ENCODE measurements at regions not wholly inside any gene's neighbourhood (a gene's known extent, or its start where the extent isn't known, plus 50 kb on each side); places are given as distances from the start of the nearest gene placed in this dataset.
"Not testable (repeated sequence)": the region's sequence is repeated elsewhere in the genome, so short reads cannot be mapped to it uniquely, and the experiment has no call there.

DNA sequence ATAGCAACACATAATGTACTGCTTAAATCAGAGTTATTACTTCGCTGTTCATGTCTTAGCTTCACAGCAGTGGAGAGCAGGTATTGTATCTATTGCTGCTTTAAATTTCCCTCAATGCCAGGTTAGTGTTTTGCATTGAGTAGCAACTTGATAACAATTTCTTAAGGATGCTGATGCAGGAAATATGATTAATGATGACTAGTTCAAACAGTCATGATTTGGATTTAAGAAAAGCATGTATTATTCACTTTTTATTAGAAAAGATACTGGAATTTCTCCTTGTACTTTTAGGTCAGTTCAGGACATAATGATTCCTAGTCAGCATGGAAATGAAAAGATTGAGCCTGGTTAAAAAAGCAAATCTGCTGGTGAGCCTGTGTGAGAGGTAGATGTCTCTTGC is 67.2 kb upstream of the ARHGAP29 start:
- H3K27ac Mint-ChIP-seq = no peak overlapping the region
- H3K9me3 Mint-ChIP-seq = no peaks in the 10 kb centered on the region
- no peaks in the 10 kb centered on the region for H3K4me1 Mint-ChIP-seq
- no peaks in the 10 kb centered on the region for H3K36me3 Mint-ChIP-seq
- peaks cover 18% of the 10 kb centered on the region for H3K27me3 Mint-ChIP-seq
- H3K4me3 Mint-ChIP-seq = no peak overlapping the region
- no peak for ATAC-seq (ENCODE audit: low read depth)
- no peak for DNase-seq
- POLR2A ChIA-PET = no interaction called here

DNA sequence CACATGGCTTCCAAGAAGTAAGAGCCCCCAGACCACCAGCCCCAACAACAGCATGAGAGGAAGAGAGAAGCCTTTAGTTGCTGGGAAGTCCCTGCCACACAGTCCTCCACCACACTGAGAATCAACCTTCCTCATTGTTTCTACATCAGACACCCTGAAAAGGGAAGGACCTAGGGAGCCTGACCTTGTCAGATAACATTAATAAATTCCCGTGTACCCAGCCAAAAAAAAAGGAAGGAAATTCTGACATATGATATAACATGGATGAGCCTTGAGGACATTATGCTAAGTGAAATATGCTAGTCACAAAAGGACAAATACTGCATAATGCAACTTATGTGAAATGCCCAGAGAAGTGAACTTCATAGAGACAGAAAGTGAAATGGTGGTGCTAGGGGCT is 65.6 kb upstream of the ARHGAP29 start:
- POLR2A ChIA-PET = no interaction called here
- peaks cover 15% of the 10 kb centered on the region for H3K27me3 Mint-ChIP-seq
- ATAC-seq (ENCODE audit: low read depth) = no peak

DNA sequence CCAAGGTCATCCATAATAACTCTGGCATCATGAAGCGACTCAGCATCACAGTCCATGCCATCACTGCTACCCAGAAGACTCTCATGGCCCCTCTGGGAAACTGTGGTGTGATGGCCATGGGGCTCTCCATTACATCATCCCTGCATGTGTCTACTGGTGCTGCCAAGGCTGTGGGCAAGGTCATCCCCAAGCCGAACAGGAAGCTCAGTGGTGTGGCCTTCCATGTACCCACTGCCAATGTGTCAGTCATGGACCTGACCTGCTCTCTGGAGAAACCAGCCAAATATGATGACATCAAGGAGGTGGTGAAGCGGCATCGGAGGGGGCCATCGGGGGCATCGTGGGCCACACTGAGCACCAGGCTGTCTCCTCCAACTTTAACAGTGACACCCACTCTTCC is 65.1 kb upstream of the ARHGAP29 start:
- Mint-ChIP-seq H3K4me3 (no peak overlapping the region), H3K9me3 (no peaks in the 10 kb centered on the region), H3K4me1 (no peaks in the 10 kb centered on the region), H3K27me3 (peaks cover 15% of the 10 kb centered on the region), H3K36me3 (no peaks in the 10 kb centered on the region), H3K27ac (no peak overlapping the region)
- POLR2A ChIA-PET = no interaction called here
- DNase-seq (no peak), ATAC-seq (ENCODE audit: low read depth) (no peak)

More for the DNA sequence above, 65.6 kb upstream of the ARHGAP29 start:
- H3K4me1 Mint-ChIP-seq = no peaks in the 10 kb centered on the region
- H3K4me3 Mint-ChIP-seq = no peak overlapping the region
- H3K27ac Mint-ChIP-seq = no peak overlapping the region
- H3K9me3 Mint-ChIP-seq = no peaks in the 10 kb centered on the region
- no peaks in the 10 kb centered on the region for H3K36me3 Mint-ChIP-seq
- no peak for DNase-seq

DNA sequence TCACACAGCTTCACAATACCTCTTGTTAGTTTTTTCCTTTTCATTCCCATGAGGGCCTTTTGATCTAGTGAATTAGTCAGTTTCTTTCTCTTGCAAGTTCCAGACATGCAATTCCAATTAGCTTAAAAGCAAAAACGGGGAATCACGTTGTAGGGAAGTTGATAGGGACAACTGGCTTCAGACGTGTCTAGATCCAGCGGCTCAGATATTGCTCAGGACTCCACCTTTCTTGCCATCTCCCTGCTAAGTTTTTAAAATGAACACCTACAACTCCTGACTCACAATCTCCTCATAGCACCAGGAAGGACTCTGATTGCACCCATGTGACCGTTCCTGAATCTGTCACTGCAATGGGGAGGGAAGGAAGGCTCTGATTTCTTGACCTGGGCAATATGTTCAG is 63.8 kb upstream of the ARHGAP29 start:
- peaks cover 15% of the 10 kb centered on the region for H3K27me3 Mint-ChIP-seq
- no peaks in the 10 kb centered on the region for H3K36me3 Mint-ChIP-seq
- POLR2A ChIA-PET = no interaction called here
- H3K4me1 Mint-ChIP-seq = no peaks in the 10 kb centered on the region
- H3K4me3 Mint-ChIP-seq = no peak overlapping the region
- no peak for DNase-seq
- no peaks in the 10 kb centered on the region for H3K9me3 Mint-ChIP-seq
- H3K27ac Mint-ChIP-seq = no peak overlapping the region
- no peak for ATAC-seq (ENCODE audit: low read depth)

DNA sequence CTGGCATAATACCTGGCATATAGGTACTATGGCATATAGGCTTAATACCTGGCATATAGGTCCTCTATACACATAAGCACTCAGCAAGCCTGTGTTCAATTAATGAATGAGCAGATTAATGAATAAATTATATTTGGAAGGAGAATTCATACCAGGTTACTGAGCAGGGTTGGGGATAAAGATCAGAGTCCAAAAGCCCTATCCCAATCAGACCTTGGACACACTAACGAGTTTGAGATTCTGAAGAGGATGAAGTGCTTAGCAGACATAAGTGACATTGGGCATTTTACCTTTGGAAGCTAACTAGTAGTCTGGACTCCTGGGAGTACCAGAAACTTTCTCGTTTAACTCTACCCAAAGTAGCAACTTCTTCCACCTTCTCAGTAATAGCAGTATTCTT is 63.3 kb upstream of the ARHGAP29 start:
- H3K27me3 Mint-ChIP-seq = peaks cover 14% of the 10 kb centered on the region
- H3K4me1 Mint-ChIP-seq = no peaks in the 10 kb centered on the region
- H3K27ac Mint-ChIP-seq = no peak overlapping the region
- DNase-seq = no peak
- H3K36me3 Mint-ChIP-seq = no peaks in the 10 kb centered on the region
- POLR2A ChIA-PET = no interaction called here
- no peaks in the 10 kb centered on the region for H3K9me3 Mint-ChIP-seq
- H3K4me3 Mint-ChIP-seq = no peak overlapping the region
- no peak for ATAC-seq (ENCODE audit: low read depth)

DNA sequence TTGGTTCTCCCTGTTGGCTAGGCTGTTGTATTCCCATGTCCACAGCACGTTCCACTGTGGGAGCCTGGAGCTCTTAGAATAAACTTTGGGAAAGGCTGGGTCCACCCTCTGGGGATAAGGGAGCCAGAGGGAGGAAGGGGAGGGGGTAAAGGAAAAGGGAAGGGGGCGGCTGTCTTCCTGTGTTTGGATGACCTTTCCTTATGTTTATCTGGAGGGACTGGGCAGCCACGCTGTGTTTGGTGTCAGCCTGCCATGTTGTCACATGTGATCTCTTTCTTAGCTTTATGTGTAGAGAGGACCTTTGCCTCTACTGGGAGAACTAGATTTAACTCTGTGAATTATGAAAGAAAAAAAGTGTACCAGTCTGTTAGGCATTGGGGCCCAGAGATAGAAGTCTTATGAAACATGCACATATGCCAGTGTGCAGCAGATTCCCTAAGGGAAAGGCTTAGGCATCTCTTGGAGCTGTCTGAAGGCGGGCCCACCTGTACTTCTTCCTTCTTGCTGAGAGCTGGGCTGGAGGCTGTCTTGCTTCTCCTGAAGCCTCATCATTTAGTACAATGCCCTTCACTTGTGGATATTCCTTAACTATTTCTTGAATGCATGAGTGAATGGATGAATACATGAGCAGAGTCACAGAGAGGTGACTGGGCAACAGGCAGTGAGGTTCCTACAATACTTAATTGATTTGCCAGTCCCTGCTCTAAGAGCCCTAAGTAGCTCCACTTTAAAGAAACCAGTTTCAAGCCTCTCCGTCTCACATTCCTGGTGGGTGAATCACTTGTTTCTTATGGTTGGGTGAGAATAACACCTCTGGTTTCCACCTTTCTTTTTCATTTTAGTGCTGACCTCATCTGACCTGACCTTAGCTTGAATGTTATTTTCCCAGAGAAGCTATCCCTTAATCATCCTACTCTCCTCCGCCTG is 62.5 kb upstream of the ARHGAP29 start:
- POLR2A ChIA-PET = no interaction called here
- Mint-ChIP-seq H3K27ac (no peak overlapping the region), H3K27me3 (peaks cover 7% of the 10 kb centered on the region), H3K4me3 (no peak overlapping the region), H3K4me1 (no peaks in the 10 kb centered on the region), H3K36me3 (no peaks in the 10 kb centered on the region), H3K9me3 (no peaks in the 10 kb centered on the region)
- ATAC-seq (ENCODE audit: low read depth) (no peak), DNase-seq (no peak)

DNA sequence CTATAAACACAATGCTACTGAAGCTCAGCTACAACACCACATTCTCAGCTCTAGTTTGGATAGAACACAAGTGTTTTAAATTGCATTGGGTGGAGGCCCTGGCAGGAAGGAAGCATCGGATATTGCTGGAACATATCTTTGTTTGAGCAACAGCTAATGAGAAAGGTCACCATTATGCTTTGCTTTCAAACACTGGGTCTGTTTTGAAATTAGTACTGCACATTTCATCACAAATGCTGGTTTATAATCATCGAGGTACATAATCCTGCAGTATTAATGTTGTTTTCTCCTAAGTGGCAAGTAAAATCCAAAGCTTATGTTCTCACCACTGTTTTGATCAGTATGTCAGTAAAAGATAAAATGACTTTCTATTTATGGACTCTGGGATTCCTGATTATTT is 61.5 kb upstream of the ARHGAP29 start:
- Mint-ChIP-seq H3K36me3 (no peaks in the 10 kb centered on the region), H3K4me3 (no peak overlapping the region), H3K4me1 (no peaks in the 10 kb centered on the region), H3K27ac (no peak overlapping the region), H3K27me3 (peaks cover 7% of the 10 kb centered on the region), H3K9me3 (no peaks in the 10 kb centered on the region)
- POLR2A ChIA-PET = no interaction called here
- ATAC-seq (ENCODE audit: low read depth) (no peak), DNase-seq (no peak)

DNA sequence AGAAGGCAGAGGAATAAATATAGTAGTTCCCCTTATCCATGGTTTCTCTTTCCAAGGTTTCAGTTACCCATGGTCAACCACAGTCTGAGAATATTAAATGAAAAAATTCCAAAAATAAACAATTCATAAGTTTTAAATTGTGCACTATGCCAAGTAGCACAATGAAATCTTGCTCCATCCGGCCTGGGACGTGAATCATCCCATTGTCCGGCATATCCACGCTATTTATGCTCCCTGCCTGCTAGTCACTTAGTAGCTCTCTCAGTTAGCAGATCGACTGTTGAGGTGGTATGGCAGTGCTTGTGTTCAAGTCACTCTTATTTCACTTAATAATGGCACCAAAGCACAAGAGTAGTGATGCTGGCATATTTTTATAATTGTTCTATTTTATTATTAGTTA is 58.6 kb upstream of the ARHGAP29 start:
- POLR2A ChIA-PET = no interaction called here
- H3K9me3 Mint-ChIP-seq = no peaks in the 10 kb centered on the region
- ATAC-seq (ENCODE audit: low read depth) = no peak
- H3K36me3 Mint-ChIP-seq = no peaks in the 10 kb centered on the region
- no peak overlapping the region for H3K27ac Mint-ChIP-seq
- H3K4me3 Mint-ChIP-seq = no peak overlapping the region
- H3K27me3 Mint-ChIP-seq = peaks cover 11% of the 10 kb centered on the region
- DNase-seq = no peak
- H3K4me1 Mint-ChIP-seq = no peaks in the 10 kb centered on the region

DNA sequence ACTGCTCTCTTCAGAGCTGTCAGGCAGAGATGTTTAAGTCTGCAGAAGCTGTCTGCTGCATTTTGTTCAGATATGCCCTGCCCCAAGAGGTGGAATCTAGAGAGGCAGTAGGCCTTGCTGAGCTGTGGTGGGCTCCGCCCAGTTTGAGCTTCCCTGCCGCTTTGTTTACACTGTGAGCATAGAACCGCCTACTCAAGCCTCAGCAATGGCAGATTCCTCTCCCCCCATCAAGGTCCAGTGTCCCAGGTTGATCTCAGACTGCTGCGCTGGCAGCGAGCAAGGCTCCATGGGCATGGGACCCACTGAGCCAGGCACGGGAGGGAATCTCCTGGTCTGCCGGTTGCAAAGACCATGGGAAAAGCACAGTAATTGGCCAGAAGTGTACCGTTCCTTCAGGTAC is 55.6 kb upstream of the ARHGAP29 start:
- H3K27me3 Mint-ChIP-seq = peaks cover 20% of the 10 kb centered on the region
- H3K36me3 Mint-ChIP-seq; ATAC-seq (ENCODE audit: low read depth); H3K9me3 Mint-ChIP-seq; DNase-seq; POLR2A ChIA-PET; H3K4me3 Mint-ChIP-seq; H3K27ac Mint-ChIP-seq; H3K4me1 Mint-ChIP-seq: not testable (repeated sequence)

DNA sequence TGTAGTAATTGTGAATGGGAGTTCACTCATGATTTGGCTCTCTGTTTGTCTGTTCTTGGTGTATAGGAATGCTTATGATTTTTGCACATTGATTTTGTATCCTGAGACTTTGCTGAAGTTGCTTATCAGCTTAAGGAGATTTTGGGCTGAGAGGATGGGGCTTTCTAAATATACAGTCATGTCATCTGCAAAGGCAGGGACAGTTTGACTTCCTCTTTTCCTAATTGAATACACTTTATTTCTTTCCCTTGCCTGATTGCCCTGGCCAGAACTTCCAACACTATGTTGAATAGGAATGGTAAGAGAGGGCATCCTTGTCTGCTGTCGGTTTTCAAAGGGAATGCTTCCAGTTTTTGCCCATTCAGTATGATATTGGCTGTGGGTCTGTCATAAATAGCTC is 51.9 kb upstream of the ARHGAP29 start:
- peaks cover 24% of the 10 kb centered on the region for H3K27me3 Mint-ChIP-seq
- H3K4me1 Mint-ChIP-seq; H3K9me3 Mint-ChIP-seq; H3K36me3 Mint-ChIP-seq; POLR2A ChIA-PET; ATAC-seq (ENCODE audit: low read depth); DNase-seq; H3K27ac Mint-ChIP-seq; H3K4me3 Mint-ChIP-seq: not testable (repeated sequence)
